ENCODE measurements at regions not wholly inside any gene's neighbourhood (a gene's known extent, or its start where the extent isn't known, plus 50 kb on each side); places are given as distances from the start of the nearest gene placed in this dataset.
"Not testable (repeated sequence)": the region's sequence is repeated elsewhere in the genome, so short reads cannot be mapped to it uniquely, and the experiment has no call there.

GRCh38 chr9:41633726-41634125 lies 444.6 kb upstream of the ZNG1F start:
- POLR2A ChIA-PET; H3K27ac ChIP-seq (ENCODE audit: insufficient read depth in 1 of 2, low read depth in 1 of 2, low read length in 2 of 2, poor library complexity in 1 of 2, severe bottlenecking in 2 of 2); CTCF ChIA-PET; H3K4me3 ChIP-seq (ENCODE audit: control insufficient read depth in 1 of 7, extremely low read depth in 1 of 7, insufficient read depth in 4 of 7, low read depth in 2 of 7, low read length in 6 of 7); H3K9me3 ChIP-seq (ENCODE audit: control extremely low read depth in 1 of 5, control insufficient read depth in 4 of 5, insufficient read depth in 2 of 5, low read depth in 1 of 5, low read length in 4 of 5); DNase-seq; H3K4me1 ChIP-seq (ENCODE audit: control extremely low read depth in 1 of 4, control insufficient read depth in 4 of 4, insufficient read depth in 4 of 4, low read length in 3 of 4); H3K27me3 ChIP-seq (replicated peaks in 2 of 5; ENCODE audit: control insufficient read depth in 4 of 5, insufficient read depth in 5 of 5, low read length in 4 of 5); H3K36me3 ChIP-seq (ENCODE audit: control insufficient read depth in 4 of 4, insufficient read depth in 4 of 4, low read length in 3 of 4): not testable (repeated sequence)
- WGBS (ENCODE audit: insufficient coverage): 56% methylated on average over 3 of the region's 3 CpGs

GRCh38 chr9:41623666-41624065 lies 434.5 kb upstream of the ZNG1F start:
- H3K36me3 ChIP-seq (ENCODE audit: control insufficient read depth in 4 of 4, insufficient read depth in 4 of 4, low read length in 3 of 4); H3K4me1 ChIP-seq (ENCODE audit: control extremely low read depth in 1 of 4, control insufficient read depth in 4 of 4, insufficient read depth in 4 of 4, low read length in 3 of 4); H3K4me3 ChIP-seq (ENCODE audit: control insufficient read depth in 1 of 7, extremely low read depth in 1 of 7, insufficient read depth in 4 of 7, low read depth in 2 of 7, low read length in 6 of 7); H3K9me3 ChIP-seq (ENCODE audit: control extremely low read depth in 1 of 5, control insufficient read depth in 4 of 5, insufficient read depth in 2 of 5, low read depth in 1 of 5, low read length in 4 of 5); CTCF ChIA-PET; H3K27ac ChIP-seq (ENCODE audit: insufficient read depth in 1 of 2, low read depth in 1 of 2, low read length in 2 of 2, poor library complexity in 1 of 2, severe bottlenecking in 2 of 2); POLR2A ChIA-PET; H3K27me3 ChIP-seq (replicated peaks in 2 of 5; ENCODE audit: control insufficient read depth in 4 of 5, insufficient read depth in 5 of 5, low read length in 4 of 5); DNase-seq: not testable (repeated sequence)
- WGBS (ENCODE audit: insufficient coverage): no CpG with 5 or more reads among the region's 10 CpGs

GRCh38 chr9:41619254-41619653 lies 430.1 kb upstream of the ZNG1F start:
- 85% methylated on average over 2 of the region's 2 CpGs for WGBS (ENCODE audit: insufficient coverage)
- H3K27me3 ChIP-seq (replicated peaks in 2 of 5; ENCODE audit: control insufficient read depth in 4 of 5, insufficient read depth in 5 of 5, low read length in 4 of 5); H3K4me1 ChIP-seq (ENCODE audit: control extremely low read depth in 1 of 4, control insufficient read depth in 4 of 4, insufficient read depth in 4 of 4, low read length in 3 of 4); H3K27ac ChIP-seq (ENCODE audit: insufficient read depth in 1 of 2, low read depth in 1 of 2, low read length in 2 of 2, poor library complexity in 1 of 2, severe bottlenecking in 2 of 2); DNase-seq; POLR2A ChIA-PET; H3K9me3 ChIP-seq (ENCODE audit: control extremely low read depth in 1 of 5, control insufficient read depth in 4 of 5, insufficient read depth in 2 of 5, low read depth in 1 of 5, low read length in 4 of 5); H3K4me3 ChIP-seq (ENCODE audit: control insufficient read depth in 1 of 7, extremely low read depth in 1 of 7, insufficient read depth in 4 of 7, low read depth in 2 of 7, low read length in 6 of 7); CTCF ChIA-PET; H3K36me3 ChIP-seq (ENCODE audit: control insufficient read depth in 4 of 4, insufficient read depth in 4 of 4, low read length in 3 of 4): not testable (repeated sequence)

- H3K9me3 ChIP-seq (ENCODE audit: control extremely low read depth in 1 of 5, control insufficient read depth in 4 of 5, insufficient read depth in 2 of 5, low read depth in 1 of 5, low read length in 4 of 5); H3K4me3 ChIP-seq (ENCODE audit: control insufficient read depth in 1 of 7, extremely low read depth in 1 of 7, insufficient read depth in 4 of 7, low read depth in 2 of 7, low read length in 6 of 7); H3K27ac ChIP-seq (ENCODE audit: insufficient read depth in 1 of 2, low read depth in 1 of 2, low read length in 2 of 2, poor library complexity in 1 of 2, severe bottlenecking in 2 of 2); H3K4me1 ChIP-seq (ENCODE audit: control extremely low read depth in 1 of 4, control insufficient read depth in 4 of 4, insufficient read depth in 4 of 4, low read length in 3 of 4); CTCF ChIA-PET; H3K36me3 ChIP-seq (ENCODE audit: control insufficient read depth in 4 of 4, insufficient read depth in 4 of 4, low read length in 3 of 4); POLR2A ChIA-PET; DNase-seq; H3K27me3 ChIP-seq (replicated peaks in 2 of 5; ENCODE audit: control insufficient read depth in 4 of 5, insufficient read depth in 5 of 5, low read length in 4 of 5): not testable (repeated sequence)
- WGBS (ENCODE audit: insufficient coverage): no CpG with 5 or more reads among the region's 4 CpGs
Measured at GRCh38 chr9:41606961-41607547, 417.9 kb upstream of the ZNG1F start.

- DNase-seq; H3K4me3 ChIP-seq (ENCODE audit: control insufficient read depth in 1 of 7, extremely low read depth in 1 of 7, insufficient read depth in 4 of 7, low read depth in 2 of 7, low read length in 6 of 7); H3K36me3 ChIP-seq (ENCODE audit: control insufficient read depth in 4 of 4, insufficient read depth in 4 of 4, low read length in 3 of 4); H3K9me3 ChIP-seq (ENCODE audit: control extremely low read depth in 1 of 5, control insufficient read depth in 4 of 5, insufficient read depth in 2 of 5, low read depth in 1 of 5, low read length in 4 of 5); POLR2A ChIA-PET; CTCF ChIA-PET; H3K27ac ChIP-seq (ENCODE audit: insufficient read depth in 1 of 2, low read depth in 1 of 2, low read length in 2 of 2, poor library complexity in 1 of 2, severe bottlenecking in 2 of 2); H3K4me1 ChIP-seq (ENCODE audit: control extremely low read depth in 1 of 4, control insufficient read depth in 4 of 4, insufficient read depth in 4 of 4, low read length in 3 of 4); H3K27me3 ChIP-seq (replicated peaks in 2 of 5; ENCODE audit: control insufficient read depth in 4 of 5, insufficient read depth in 5 of 5, low read length in 4 of 5): not testable (repeated sequence)
- WGBS (ENCODE audit: insufficient coverage): no CpG with 5 or more reads among the region's 1 CpG
Measured at GRCh38 chr9:41565572-41565971, 376.5 kb upstream of the ZNG1F start.
